ENCODE measurements at regions not wholly inside any gene's neighbourhood (a gene's known extent, or its start where the extent isn't known, plus 50 kb on each side); places are given as distances from the start of the nearest gene placed in this dataset.

GRCh38 chr2:121133551-121134319 is 151.3 kb downstream of the TFCP2L1 start:
- no peak for TF ChIP-seq CTCF (conservative IDR thresholded peaks at IDR 0.05; ENCODE audit: low read length)
- TF ChIP-seq EZH2phosphoT487 (IDR thresholded peaks at IDR 0.05; ENCODE audit: borderline replicate concordance) = no peak
